Muscle of leg (tissue), 3 donors: ENCODE measurements at regions not wholly inside any gene's neighbourhood (a gene's known extent, or its start where the extent isn't known, plus 50 kb on each side); places are given as distances from the start of the nearest gene placed in this dataset.
"Not testable (repeated sequence)": the region's sequence is repeated elsewhere in the genome, so short reads cannot be mapped to it uniquely, and the experiment has no call there.

Experiments
- DNase-seq: peaks from one replicate; pipeline ENCODE4 v3.0.0; 2013
- H3K27ac ChIP-seq: one replicate; pipeline ENCODE4 v1.5.1; 2013; ENCODE audit warnings: mild to moderate bottlenecking, low read length, control low read depth
- H3K27me3 ChIP-seq: one replicate; pipeline ENCODE4 v1.6.1; 2013; ENCODE audit warnings: low read length; ENCODE audit not compliant: control insufficient read depth, insufficient read depth
- H3K36me3 ChIP-seq: one replicate; pipeline ENCODE4 v1.6.1; 2013; ENCODE audit warnings: low read length; ENCODE audit not compliant: control insufficient read depth, insufficient read depth
- H3K4me1 ChIP-seq: one replicate; pipeline ENCODE4 v1.6.1; 2013; ENCODE audit warnings: low read length; ENCODE audit not compliant: control insufficient read depth, insufficient read depth
- H3K4me3 ChIP-seq: one replicate; pipeline ENCODE4 v1.5.1; 2013; ENCODE audit warnings: low read length, control low read depth
- H3K9me3 ChIP-seq: replicated peaks from 2 replicates; pipeline ENCODE4 v1.6.1; 2013; ENCODE audit warnings: low read depth, low read length; ENCODE audit not compliant: control insufficient read depth
- WGBS: methylation state at CpG from one replicate; pipeline ENCODE4 v1.1.5; 2013; ENCODE audit warnings: missing lambda C conversion rate; ENCODE audit not compliant: insufficient coverage; 5-methylcytosine and 5-hydroxymethylcytosine counted together

DNA sequence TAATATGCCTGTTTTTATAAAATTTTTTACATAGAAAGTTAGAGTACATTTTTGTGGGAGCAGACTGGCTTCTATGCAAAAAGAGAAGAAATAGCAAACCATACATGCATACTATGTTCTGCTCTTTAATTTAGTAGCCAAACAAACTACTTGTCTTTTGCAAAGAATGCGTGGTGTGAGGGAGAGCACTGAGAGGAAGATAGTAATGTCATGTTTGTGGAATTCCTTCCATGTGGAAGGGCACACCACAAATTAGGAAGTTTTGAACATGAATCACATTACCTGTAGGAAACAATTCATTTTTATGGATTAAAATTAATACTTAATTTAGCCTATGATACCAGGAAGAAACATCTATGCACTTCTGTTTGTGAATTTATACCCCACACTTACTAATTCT lies 1529.1 kb upstream of the ADGRL3 start:
- WGBS: no CpG with 5 or more reads among the region's 1 CpG
- no peaks in the 10 kb centered on the region for H3K27me3 ChIP-seq
- H3K4me1 ChIP-seq: no peaks in the 10 kb centered on the region
- no peak overlapping the region for H3K27ac ChIP-seq
- no peaks in the 10 kb centered on the region for H3K36me3 ChIP-seq
- no peak for DNase-seq
- H3K9me3 ChIP-seq: no peaks in the 10 kb centered on the region
- no peak overlapping the region for H3K4me3 ChIP-seq

GRCh38 chr4:59676389-59676788 lies 1523.7 kb upstream of the ADGRL3 start:
- Histone ChIP-seq H3K9me3 (peaks cover 3% of the 10 kb centered on the region), H3K4me3 (no peak overlapping the region), H3K4me1 (no peaks in the 10 kb centered on the region), H3K36me3 (no peaks in the 10 kb centered on the region), H3K27ac (no peak overlapping the region), H3K27me3 (no peaks in the 10 kb centered on the region)
- no peak for DNase-seq
- no CpG with 5 or more reads among the region's 1 CpG for WGBS

DNA sequence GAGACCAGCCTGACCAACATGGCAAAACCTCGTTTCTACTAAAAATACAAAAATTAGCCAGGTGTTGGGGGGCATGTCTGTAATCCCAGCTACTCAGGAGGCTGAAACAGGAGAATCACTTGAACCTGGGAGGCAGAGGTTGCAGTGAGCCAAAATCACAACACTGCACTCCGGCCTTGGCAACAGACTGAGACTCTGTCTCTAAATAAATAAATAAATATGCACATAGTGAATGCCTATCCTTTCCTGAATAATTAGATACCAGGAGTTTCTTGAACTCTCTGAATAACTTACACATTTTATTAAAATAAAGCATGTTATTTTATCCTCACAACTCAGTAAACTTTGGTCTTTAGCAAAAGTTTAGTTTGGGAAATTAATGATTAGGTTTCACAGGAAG lies 1523.1 kb upstream of the ADGRL3 start:
- WGBS: no CpG with 5 or more reads among the region's 2 CpGs
- not testable (repeated sequence) for H3K36me3 ChIP-seq, H3K9me3 ChIP-seq, H3K4me1 ChIP-seq, H3K4me3 ChIP-seq, H3K27me3 ChIP-seq, H3K27ac ChIP-seq, DNase-seq

GRCh38 chr4:59685626-59686025 lies 1514.5 kb upstream of the ADGRL3 start:
- no peaks in the 10 kb centered on the region for H3K9me3 ChIP-seq
- no peak for DNase-seq
- no CpG with 5 or more reads among the region's 1 CpG for WGBS
- H3K4me1 ChIP-seq: no peaks in the 10 kb centered on the region
- no peaks in the 10 kb centered on the region for H3K27me3 ChIP-seq
- H3K27ac ChIP-seq: no peak overlapping the region
- no peaks in the 10 kb centered on the region for H3K36me3 ChIP-seq
- H3K4me3 ChIP-seq: no peak overlapping the region

DNA sequence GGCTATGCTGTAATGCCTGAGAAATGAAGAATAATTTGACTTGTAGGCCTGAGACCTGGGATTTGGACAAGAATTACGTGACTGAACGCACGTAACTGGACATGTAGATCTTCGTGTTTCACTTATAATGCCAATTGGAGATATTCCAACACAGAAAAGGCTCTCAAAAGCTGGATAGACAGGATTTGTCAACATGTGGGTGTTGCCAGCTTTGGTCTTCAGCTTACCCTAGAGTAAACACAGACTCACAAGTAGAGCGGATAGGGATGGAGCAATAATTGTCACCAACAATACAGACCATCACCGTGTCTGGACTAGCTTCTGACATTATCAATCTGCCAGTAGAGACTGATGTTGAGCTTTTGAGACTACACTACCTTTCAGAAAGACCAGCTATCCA lies 1511.0 kb upstream of the ADGRL3 start:
- DNase-seq: no peak
- no peaks in the 10 kb centered on the region for H3K9me3 ChIP-seq
- WGBS: 79% methylated on average over 4 of the region's 6 CpGs
- no peaks in the 10 kb centered on the region for H3K36me3 ChIP-seq
- no peak overlapping the region for H3K4me3 ChIP-seq
- H3K27me3 ChIP-seq: no peaks in the 10 kb centered on the region
- no peak overlapping the region for H3K27ac ChIP-seq
- no peaks in the 10 kb centered on the region for H3K4me1 ChIP-seq

- H3K4me1 ChIP-seq: no peaks in the 10 kb centered on the region
- H3K27ac ChIP-seq: no peak overlapping the region
- H3K27me3 ChIP-seq: no peaks in the 10 kb centered on the region
- H3K36me3 ChIP-seq: no peaks in the 10 kb centered on the region
- WGBS: no CpG with 5 or more reads among the region's 5 CpGs
- H3K4me3 ChIP-seq: no peak overlapping the region
- no peaks in the 10 kb centered on the region for H3K9me3 ChIP-seq
- no peak for DNase-seq
Measured at GRCh38 chr4:59695355-59696053, 1504.6 kb upstream of the ADGRL3 start.

DNA sequence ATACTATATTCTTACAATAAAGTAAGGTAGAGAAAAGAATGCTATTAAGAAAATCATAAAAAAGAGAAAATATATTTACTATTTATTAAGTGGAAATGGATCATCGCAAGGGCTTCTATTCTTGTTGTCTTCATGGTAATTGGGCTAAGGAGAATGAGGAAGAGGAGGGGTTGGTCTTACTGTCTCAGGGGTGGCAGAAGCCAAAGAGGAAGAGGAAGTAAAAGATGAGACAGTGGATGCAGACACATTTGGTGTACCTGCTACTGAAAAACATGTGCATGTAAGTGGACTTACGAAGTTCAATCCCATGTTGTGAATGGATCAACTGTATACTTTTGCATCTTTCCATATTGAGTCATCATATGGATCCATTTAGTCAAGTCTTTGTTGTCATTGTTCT lies 1502.1 kb upstream of the ADGRL3 start:
- Histone ChIP-seq H3K9me3 (no peaks in the 10 kb centered on the region), H3K4me3 (no peak overlapping the region), H3K27ac (no peak overlapping the region), H3K4me1 (no peaks in the 10 kb centered on the region), H3K36me3 (no peaks in the 10 kb centered on the region), H3K27me3 (no peaks in the 10 kb centered on the region)
- no peak for DNase-seq
- no CpG with 5 or more reads among the region's 2 CpGs for WGBS

DNA sequence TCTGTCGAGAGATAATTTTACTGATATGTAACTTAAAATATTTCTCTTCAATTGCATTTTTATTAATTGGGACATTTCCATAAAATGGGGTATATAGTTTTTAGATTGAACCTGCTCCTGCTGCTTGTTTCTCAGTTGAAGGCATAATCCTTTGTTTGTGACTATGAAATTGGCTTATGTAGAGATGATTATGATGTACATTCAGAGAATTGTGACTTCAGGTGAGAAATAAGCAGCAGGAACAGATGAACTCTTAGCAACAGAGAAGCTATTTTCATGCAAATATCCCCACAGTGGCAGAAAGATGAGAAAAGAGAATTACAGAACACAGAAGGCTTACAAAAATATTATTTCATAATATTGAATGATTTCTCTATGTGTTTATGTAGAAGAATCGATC lies 1499.5 kb upstream of the ADGRL3 start:
- Histone ChIP-seq H3K27ac (no peak overlapping the region), H3K27me3 (no peaks in the 10 kb centered on the region), H3K9me3 (no peaks in the 10 kb centered on the region), H3K4me3 (no peak overlapping the region), H3K36me3 (no peaks in the 10 kb centered on the region), H3K4me1 (no peaks in the 10 kb centered on the region)
- no CpG with 5 or more reads among the region's 2 CpGs for WGBS
- DNase-seq: no peak

DNA sequence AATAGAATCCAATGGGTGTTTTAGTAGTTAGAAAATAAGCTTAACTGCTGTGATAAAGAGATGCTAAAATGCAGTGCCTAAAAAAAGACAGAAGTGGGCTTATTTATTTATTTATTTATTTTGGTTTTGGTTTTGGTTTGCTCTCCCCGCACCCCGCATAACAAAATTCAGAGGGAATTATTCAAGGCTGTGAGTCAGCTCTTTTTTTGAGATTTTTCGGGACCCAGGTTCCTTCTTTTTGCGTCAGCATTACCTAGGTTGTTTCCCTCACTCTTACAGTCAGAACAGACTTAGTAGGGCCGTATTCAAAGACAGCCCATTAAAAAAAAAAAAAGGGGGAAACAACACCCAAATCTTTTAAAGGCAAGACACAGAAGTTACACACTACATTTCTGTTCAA lies 1495.5 kb upstream of the ADGRL3 start:
- no peaks in the 10 kb centered on the region for H3K27me3 ChIP-seq
- DNase-seq: no peak
- H3K36me3 ChIP-seq: no peaks in the 10 kb centered on the region
- no peak overlapping the region for H3K27ac ChIP-seq
- no peaks in the 10 kb centered on the region for H3K9me3 ChIP-seq
- H3K4me1 ChIP-seq: no peaks in the 10 kb centered on the region
- H3K4me3 ChIP-seq: no peak overlapping the region
- 81% methylated on average over 2 of the region's 5 CpGs for WGBS

DNA sequence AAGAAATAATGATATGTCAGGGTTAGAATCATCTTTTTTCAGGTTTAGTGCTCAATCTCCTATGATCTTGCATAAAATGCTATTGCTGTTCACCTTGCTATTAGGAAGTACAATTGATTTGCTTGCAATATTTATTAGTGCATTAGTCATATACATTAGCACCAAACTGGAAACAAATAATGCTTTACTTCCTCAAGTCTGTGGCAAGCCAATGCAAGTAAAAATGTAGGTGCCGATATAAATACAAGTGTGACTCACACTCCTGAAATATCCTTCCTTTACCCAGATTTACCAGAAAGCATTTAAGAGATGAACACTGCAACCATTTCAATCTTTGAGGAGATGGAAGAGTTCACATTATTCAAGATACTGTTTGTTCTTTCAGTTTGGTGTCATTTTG lies 1487.7 kb upstream of the ADGRL3 start:
- Histone ChIP-seq H3K27ac (no peak overlapping the region), H3K4me3 (no peak overlapping the region), H3K36me3 (no peaks in the 10 kb centered on the region), H3K4me1 (no peaks in the 10 kb centered on the region), H3K27me3 (no peaks in the 10 kb centered on the region), H3K9me3 (no peaks in the 10 kb centered on the region)
- 100% methylated on average over 1 of the region's 1 CpG for WGBS
- DNase-seq: no peak

- DNase-seq, H3K4me1 ChIP-seq, H3K4me3 ChIP-seq, H3K9me3 ChIP-seq, H3K27me3 ChIP-seq, H3K36me3 ChIP-seq, H3K27ac ChIP-seq: not testable (repeated sequence)
- 91% methylated on average over 9 of the region's 9 CpGs for WGBS
Measured at GRCh38 chr4:59724286-59724685, 1475.8 kb upstream of the ADGRL3 start.
